GM10266 (cell line): ENCODE measurements at regions not wholly inside any gene's neighbourhood (a gene's known extent, or its start where the extent isn't known, plus 50 kb on each side); places are given as distances from the start of the nearest gene placed in this dataset.

ENCODE experiments used
- DNase-seq: peaks from one replicate; pipeline ENCODE4 v3.0.0; 2012; ENCODE audit errors: extremely low spot score
- CTCF ChIP-seq: IDR thresholded peaks from 2 replicates; pipeline ENCODE4 v1.5.1; 2012; ENCODE audit warnings: mild to moderate bottlenecking, low read depth; ENCODE audit not compliant: control insufficient read depth, insufficient read depth; ENCODE audit errors: missing control alignments

GRCh38 chr13:44103429-44104196, 223.9 kb downstream of the LACC1 start:
- DNase-seq = no peak
- no peak for TF ChIP-seq CTCF

- no peak for TF ChIP-seq CTCF
Measured at GRCh38 chr13:44104197-44104490, 224.4 kb downstream of the LACC1 start.

GRCh38 chr13:44104969-44105368, 225.3 kb downstream of the LACC1 start:
- no peak for TF ChIP-seq CTCF
- DNase-seq = no peak

More at GRCh38 chr13:44104197-44104490, 224.4 kb downstream of the LACC1 start:
- no peak for DNase-seq

- no peak for TF ChIP-seq CTCF
- no peak for DNase-seq
Measured at GRCh38 chr13:44106266-44107152, 226.8 kb downstream of the LACC1 start.

GRCh38 chr13:44107357-44108121, 227.8 kb downstream of the LACC1 start:
- no peak for DNase-seq
- TF ChIP-seq CTCF = no peak

GRCh38 chr13:44108331-44108858, 228.7 kb downstream of the LACC1 start:
- DNase-seq = no peak
- TF ChIP-seq CTCF = no peak
